Keratinocyte (primary cell): ENCODE measurements at regions not wholly inside any gene's neighbourhood (a gene's known extent, or its start where the extent isn't known, plus 50 kb on each side); places are given as distances from the start of the nearest gene placed in this dataset.

ENCODE experiments used
- DNase-seq: peaks from one replicate; pipeline ENCODE4 v3.0.0-alpha.2; 2011; ENCODE audit warnings: low read depth, missing footprints, low spot score
- FAIRE-seq: peaks from 2 replicates; lab custom pipeline; 2011; peaks lifted over from hg19 to GRCh38; lab: Jason Lieb, UNC
- H2AFZ ChIP-seq: 2 replicates; pipeline ENCODE4 v1.6.0; 2012; ENCODE audit warnings: low read length, control low read depth, inconsistent platforms; ENCODE audit not compliant: control insufficient read depth
- H3K27ac ChIP-seq: 2 replicates; pipeline ENCODE4 v1.5.1; 2011; ENCODE audit warnings: low read length; ENCODE audit not compliant: control insufficient read depth, insufficient read depth
- H3K27me3 ChIP-seq: 3 replicates; pipeline ENCODE4 v1.6.0; 2011; ENCODE audit warnings: low read length; ENCODE audit not compliant: control insufficient read depth, insufficient read depth; ENCODE audit errors: extremely low read depth
- H3K36me3 ChIP-seq, 2 experiments: 2 replicates in 1 of 2; 3 replicates in 1 of 2; pipeline ENCODE4 v1.5.1; 2011; ENCODE audit warnings: low read length in 2 of 2, mild to moderate bottlenecking in 1 of 2; ENCODE audit not compliant: control insufficient read depth in 2 of 2, insufficient read depth in 2 of 2; ENCODE audit errors: extremely low read depth in 1 of 2
- H3K4me1 ChIP-seq: 3 replicates; pipeline ENCODE4 v1.5.1; 2011; ENCODE audit warnings: low read length; ENCODE audit not compliant: control insufficient read depth, insufficient read depth; ENCODE audit errors: extremely low read depth
- H3K4me2 ChIP-seq: 3 replicates; pipeline ENCODE4 v1.6.0; 2011; ENCODE audit warnings: low read depth, low read length; ENCODE audit not compliant: control insufficient read depth, insufficient read depth; ENCODE audit errors: extremely low read depth
- H3K4me3 ChIP-seq, 3 experiments: fragments of 200-600 bp in 1 of 3; sonication (generic) in 1 of 3; 2 replicates in 2 of 3; 3 replicates in 1 of 3; pipeline ENCODE4 v1.5.1; 2011 to 2016; ENCODE audit warnings: low read length in 3 of 3, mild to moderate bottlenecking in 3 of 3, control low read depth in 2 of 3, inconsistent platforms in 1 of 3, low read depth in 1 of 3, mixed read lengths in 1 of 3, mixed run types in 1 of 3, moderate library complexity in 1 of 3; ENCODE audit not compliant: control insufficient read depth in 2 of 3, insufficient read depth in 2 of 3; ENCODE audit errors: extremely low read depth in 1 of 3
- H3K79me2 ChIP-seq: 2 replicates; pipeline ENCODE4 v1.6.0; 2012; ENCODE audit warnings: low read length; ENCODE audit not compliant: control insufficient read depth, insufficient read depth
- H3K9ac ChIP-seq: 3 replicates; pipeline ENCODE4 v1.6.0; 2011; ENCODE audit warnings: low read length; ENCODE audit not compliant: control insufficient read depth, insufficient read depth; ENCODE audit errors: extremely low read depth
- H3K9me1 ChIP-seq: 3 replicates; pipeline ENCODE4 v1.6.0; 2011; ENCODE audit warnings: low read length; ENCODE audit not compliant: control insufficient read depth, insufficient read depth; ENCODE audit errors: extremely low read depth
- H3K9me3 ChIP-seq: 2 replicates; pipeline ENCODE4 v1.5.1; 2012; ENCODE audit warnings: low read depth, low read length; ENCODE audit not compliant: control insufficient read depth
- H4K20me1 ChIP-seq: 3 replicates; pipeline ENCODE4 v1.6.0; 2011; ENCODE audit warnings: low read length; ENCODE audit not compliant: control insufficient read depth, insufficient read depth; ENCODE audit errors: extremely low read depth
- EZH2 ChIP-seq: IDR thresholded peaks from one replicate; pipeline ENCODE4 v1.6.1; 2012; ENCODE audit warnings: inconsistent platforms, mild to moderate bottlenecking, low read length, moderate library complexity
- dilution Hi-C: fragments of 300-500 bp; cut with MboI; formaldehyde crosslinking; loops from one replicate; pipeline ENCODE4 v1.7.0; 2020; ENCODE audit warnings: low sequenced_read_pairs; ENCODE audit not compliant: extremely low pct_ligation_motif_present
- TF ChIP-seq, protein P1 (sequence below), 3 experiments: IDR thresholded peaks in 1 of 3; conservative IDR thresholded peaks in 1 of 3; optimal IDR thresholded peaks in 1 of 3; 2 replicates in 2 of 3; 3 replicates in 1 of 3; pipeline versions ENCODE3 to v1.5.1; 2011; ENCODE audit warnings: low read length in 3 of 3, mild to moderate bottlenecking in 3 of 3, moderate library complexity in 2 of 3, control low read depth in 1 of 3, inconsistent platforms in 1 of 3; ENCODE audit not compliant: insufficient read depth in 2 of 3; ENCODE audit errors: extremely low read depth in 1 of 3

DNA sequence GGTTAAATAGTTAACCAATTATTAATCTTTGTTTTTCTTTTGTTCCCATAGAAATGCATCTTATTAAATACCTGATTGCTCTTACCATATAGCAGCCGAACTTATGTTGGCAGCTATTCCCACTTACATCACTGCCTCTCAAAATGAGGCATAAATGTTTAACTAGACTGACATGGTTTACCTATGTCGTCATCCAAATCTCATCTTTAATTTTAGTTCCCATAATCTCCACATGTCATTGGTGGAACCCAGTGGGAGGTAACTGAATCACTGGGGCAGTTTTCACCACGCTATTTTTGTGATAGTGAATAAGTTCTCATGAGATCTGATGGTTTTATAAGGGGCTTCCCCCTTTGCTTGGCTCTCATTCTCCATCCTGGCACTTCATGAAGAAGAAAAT is 499.2 kb upstream of the ATP2B1 start:
- TF ChIP-seq, protein P1, sequence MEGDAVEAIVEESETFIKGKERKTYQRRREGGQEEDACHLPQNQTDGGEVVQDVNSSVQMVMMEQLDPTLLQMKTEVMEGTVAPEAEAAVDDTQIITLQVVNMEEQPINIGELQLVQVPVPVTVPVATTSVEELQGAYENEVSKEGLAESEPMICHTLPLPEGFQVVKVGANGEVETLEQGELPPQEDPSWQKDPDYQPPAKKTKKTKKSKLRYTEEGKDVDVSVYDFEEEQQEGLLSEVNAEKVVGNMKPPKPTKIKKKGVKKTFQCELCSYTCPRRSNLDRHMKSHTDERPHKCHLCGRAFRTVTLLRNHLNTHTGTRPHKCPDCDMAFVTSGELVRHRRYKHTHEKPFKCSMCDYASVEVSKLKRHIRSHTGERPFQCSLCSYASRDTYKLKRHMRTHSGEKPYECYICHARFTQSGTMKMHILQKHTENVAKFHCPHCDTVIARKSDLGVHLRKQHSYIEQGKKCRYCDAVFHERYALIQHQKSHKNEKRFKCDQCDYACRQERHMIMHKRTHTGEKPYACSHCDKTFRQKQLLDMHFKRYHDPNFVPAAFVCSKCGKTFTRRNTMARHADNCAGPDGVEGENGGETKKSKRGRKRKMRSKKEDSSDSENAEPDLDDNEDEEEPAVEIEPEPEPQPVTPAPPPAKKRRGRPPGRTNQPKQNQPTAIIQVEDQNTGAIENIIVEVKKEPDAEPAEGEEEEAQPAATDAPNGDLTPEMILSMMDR (optimal IDR thresholded peaks at IDR 0.05 in 1 of 3, IDR thresholded peaks at IDR 0.05 in 1 of 3, conservative IDR thresholded peaks at IDR 0.05 in 1 of 3; ENCODE audit: extremely low read depth in 1 of 3, insufficient read depth in 2 of 3, low read length in 3 of 3): no peak
- TF ChIP-seq EZH2: no peak
- Histone ChIP-seq H3K36me3 (no peaks in the 10 kb centered on the region), H2AFZ (no peak overlapping the region), H3K4me1 (no peaks in the 10 kb centered on the region), H3K9me3 (no peaks in the 10 kb centered on the region), H3K27me3 (no peaks in the 10 kb centered on the region), H3K4me2 (no peak overlapping the region), H3K4me3 (no peak overlapping the region), H4K20me1 (no peaks in the 10 kb centered on the region), H3K9me1 (no peaks in the 10 kb centered on the region), H3K27ac (no peak overlapping the region), H3K79me2 (no peaks in the 10 kb centered on the region), H3K9ac (no peak overlapping the region)
- no peak for DNase-seq
- no peak for FAIRE-seq
- dilution Hi-C loops: no loop called here

DNA sequence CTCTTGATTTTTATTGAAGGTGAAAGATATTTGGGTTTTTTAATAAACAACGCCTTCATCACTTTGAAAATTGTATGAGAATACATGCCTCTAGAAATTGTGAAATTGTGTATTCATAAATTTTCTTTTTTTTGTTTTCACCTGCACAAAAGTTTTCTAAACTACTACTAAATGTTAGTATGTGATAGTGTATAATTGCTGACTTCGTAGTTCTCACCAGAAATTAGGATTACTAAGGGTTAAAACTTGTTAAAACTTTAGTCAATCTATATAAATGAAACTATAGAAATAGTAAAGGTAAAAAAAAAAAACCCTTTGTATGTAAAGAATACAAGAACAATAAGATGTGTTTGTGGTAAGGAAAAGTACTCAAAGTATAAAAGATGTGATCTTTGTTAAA is 496.5 kb upstream of the ATP2B1 start:
- Histone ChIP-seq H3K79me2 (no peaks in the 10 kb centered on the region), H4K20me1 (no peaks in the 10 kb centered on the region), H3K4me3 (no peak overlapping the region), H3K27me3 (no peaks in the 10 kb centered on the region), H3K9me1 (no peaks in the 10 kb centered on the region), H3K9me3 (no peaks in the 10 kb centered on the region), H2AFZ (no peak overlapping the region), H3K9ac (no peak overlapping the region), H3K4me2 (no peak overlapping the region), H3K4me1 (no peaks in the 10 kb centered on the region), H3K36me3 (no peaks in the 10 kb centered on the region), H3K27ac (no peak overlapping the region)
- no peak for TF ChIP-seq EZH2
- TF ChIP-seq, protein P1 (optimal IDR thresholded peaks at IDR 0.05 in 1 of 3, IDR thresholded peaks at IDR 0.05 in 1 of 3, conservative IDR thresholded peaks at IDR 0.05 in 1 of 3; ENCODE audit: extremely low read depth in 1 of 3, insufficient read depth in 2 of 3, low read length in 3 of 3): no peak
- no peak for FAIRE-seq
- DNase-seq: no peak
- dilution Hi-C loops: no loop called here
